K562 (cell line): ENCODE measurements at regions not wholly inside any gene's neighbourhood (a gene's known extent, or its start where the extent isn't known, plus 50 kb on each side); places are given as distances from the start of the nearest gene placed in this dataset.
A peak's percentile ranks its signal among the peaks of the same experiment; 100 is the strongest.

ENCODE experiments used
- ATAC-seq: fragments of 200-7000 bp; cut with Tn5 transposase; 3 replicates; pipeline ENCODE4 v1.9.1; 2020; ENCODE audit warnings: moderate library complexity
- BruUV-seq: library from RNA; stranded (reverse); fragments of 400-500 nt; replicated peaks from 2 replicates; lab custom pipeline; 2021; lab: Mats Ljungman, UMichigan
- CTCF ChIA-PET: fragments of 300-600 bp; formaldehyde crosslinking; extraction: SDS; loops from one replicate; lab custom pipeline; 2021; ENCODE audit warnings: low intra/inter-chr PET ratio; lab: Yijun Ruan, JAX
- POLR2A ChIA-PET: fragments of 300-600, 350-650 bp; sonication (Branson Sonifier 250); formaldehyde crosslinking; extraction: SDS; loops from one replicate; lab custom pipeline; 2021; ENCODE audit warnings: antibody characterized with exemption, inconsistent platforms; lab: Yijun Ruan, JAX
- DNase-seq, 4 experiments: peaks; one replicate each; pipeline versions ENCODE4 v3.0.0 to v3.0.0-alpha.2; 2011 to 2018; ENCODE audit warnings: low spot score in 3 of 4, mixed read lengths in 3 of 4; ENCODE audit errors: extremely low read depth in 1 of 4
- FAIRE-seq: peaks from 2 replicates; lab custom pipeline; 2011; peaks lifted over from hg19 to GRCh38; lab: Jason Lieb, UNC
- H2AFZ ChIP-seq: 2 replicates; pipeline ENCODE4 v1.6.0; 2011; ENCODE audit warnings: low read depth, low read length, control low read depth, inconsistent platforms
- H3K27ac ChIP-seq: fragments of 200-600 bp; 3 replicates; pipeline ENCODE4 v1.8.0; 2011; ENCODE audit warnings: low read depth, mild to moderate bottlenecking, control low read depth, inconsistent platforms, low read length, moderate library complexity, mixed read lengths; ENCODE audit errors: extremely low read depth
- H3K27me3 ChIP-seq, 2 experiments: fragments of 300-600 bp in 1 of 2; 2 replicates in 1 of 2; 3 replicates in 1 of 2; pipeline versions ENCODE4 v1.6.0 to v1.8.0; 2011; ENCODE audit warnings: inconsistent platforms in 2 of 2, low read length in 2 of 2, mild to moderate bottlenecking in 1 of 2, mixed read lengths in 1 of 2, moderate library complexity in 1 of 2; ENCODE audit not compliant: control insufficient read depth in 2 of 2, insufficient read depth in 2 of 2
- H3K36me3 ChIP-seq: fragments of 300-600 bp; 3 replicates; pipeline ENCODE4 v1.8.0; 2011; ENCODE audit warnings: mild to moderate bottlenecking, low read length, inconsistent platforms; ENCODE audit not compliant: control insufficient read depth, insufficient read depth
- H3K4me1 ChIP-seq, 2 experiments: fragments of 200-600 bp in 1 of 2; replicated peaks in 1 of 2; 2 replicates in 1 of 2; 3 replicates in 1 of 2; pipeline versions ENCODE4 v1.5.1 to v1.8.0; 2011; ENCODE audit warnings: inconsistent platforms in 2 of 2, low read length in 2 of 2, mild to moderate bottlenecking in 1 of 2, mixed read lengths in 1 of 2, moderate library complexity in 1 of 2; ENCODE audit not compliant: control insufficient read depth in 2 of 2, insufficient read depth in 2 of 2
- H3K4me2 ChIP-seq: 2 replicates; pipeline ENCODE4 v1.6.1; 2011; ENCODE audit warnings: low read length, control low read depth, inconsistent platforms, mixed read lengths; ENCODE audit not compliant: insufficient read depth
- H3K4me3 ChIP-seq: fragments of 200-600 bp; sonication (generic), shearing (Covaris generic); 2 replicates; pipeline ENCODE4 v1.5.1; 2016; ENCODE audit warnings: control low read depth, inconsistent platforms
- H3K79me2 ChIP-seq: fragments of 200-600 bp; 3 replicates; pipeline ENCODE4 v1.8.0; 2011; ENCODE audit warnings: low read length, inconsistent platforms; ENCODE audit not compliant: control insufficient read depth, insufficient read depth
- H3K9ac ChIP-seq, 2 experiments: 2 replicates each; pipeline versions ENCODE4 v1.6.0 to v1.6.1; 2011; ENCODE audit warnings: low read depth in 2 of 2, low read length in 2 of 2, control low read depth in 1 of 2, inconsistent platforms in 1 of 2, mild to moderate bottlenecking in 1 of 2, mixed read lengths in 1 of 2; ENCODE audit not compliant: insufficient read depth in 1 of 2
- H3K9me1 ChIP-seq: one replicate; pipeline ENCODE4 v1.6.0; 2011; ENCODE audit warnings: inconsistent platforms, mild to moderate bottlenecking, low read length, moderate library complexity; ENCODE audit not compliant: control insufficient read depth, insufficient read depth
- H3K9me3 ChIP-seq: replicated peaks from 2 replicates; pipeline ENCODE4 v1.5.1; 2011; ENCODE audit warnings: low read depth, low read length, inconsistent platforms; ENCODE audit not compliant: control insufficient read depth, insufficient read depth
- H4K20me1 ChIP-seq: replicated peaks from 2 replicates; pipeline ENCODE4 v1.6.1; 2011; ENCODE audit warnings: low read length, inconsistent platforms, mixed read lengths; ENCODE audit not compliant: control insufficient read depth, insufficient read depth
- AFF1 ChIP-seq, 2 experiments: fragments of 450-650 bp; IDR thresholded peaks; 2 replicates each; pipeline ENCODE4 v1.6.1; 2018; ENCODE audit warnings: mild to moderate bottlenecking in 2 of 2, low read depth in 1 of 2; ENCODE audit not compliant: partially characterized antibody in 2 of 2
- ARID3B ChIP-seq: fragments of 250-450 bp; sonication (Bioruptor Pico); IDR thresholded peaks from 2 replicates; pipeline ENCODE4 v1.4.0; 2020; ENCODE audit warnings: borderline replicate concordance
- GABPB1 ChIP-seq: sonication (generic); formaldehyde crosslinking; IDR thresholded peaks from 2 replicates; pipeline ENCODE4 v1.8.0; 2022; ENCODE audit warnings: mild to moderate bottlenecking, missing genetic modification reagents
- GATAD2A ChIP-seq: fragments of 450-650 bp; IDR thresholded peaks from 2 replicates; pipeline ENCODE4 v1.6.1; 2017
- NUFIP1 ChIP-seq: fragments of 450-650 bp; IDR thresholded peaks from 2 replicates; pipeline ENCODE4 v1.6.1; 2018; ENCODE audit not compliant: partially characterized antibody
- PBX2 ChIP-seq, 2 experiments: IDR thresholded peaks in 1 of 2; conservative IDR thresholded peaks in 1 of 2; 2 replicates each; pipeline ENCODE4 v1.6.1; 2016; ENCODE audit warnings: low read depth in 2 of 2, mild to moderate bottlenecking in 1 of 2, missing compliant biosample characterization in 1 of 2, missing genetic modification characterization in 1 of 2, moderate library complexity in 1 of 2
- PRMT5 ChIP-seq: sonication (generic); formaldehyde crosslinking; IDR thresholded peaks from 2 replicates; pipeline ENCODE4 v1.5.0; 2020; ENCODE audit warnings: missing genetic modification reagents
- PRPF4 ChIP-seq: fragments of 200-400 bp; formaldehyde crosslinking; IDR thresholded peaks from one replicate; pipeline ENCODE4 v1.6.1; 2017; ENCODE audit warnings: low read length, low read depth, mild to moderate bottlenecking; ENCODE audit not compliant: insufficient read depth, poor library complexity, severe bottlenecking
- RBM14 ChIP-seq: fragments of 200-400 bp; formaldehyde crosslinking; IDR thresholded peaks from 2 replicates; pipeline ENCODE4 v1.6.1; 2018; ENCODE audit warnings: low read depth, mild to moderate bottlenecking, low read length, moderate library complexity, borderline replicate concordance; ENCODE audit not compliant: insufficient read depth
- ZNF347 ChIP-seq: fragments of 450-650 bp; formaldehyde crosslinking; IDR thresholded peaks from 2 replicates; pipeline ENCODE4 v1.4.0; 2020; ENCODE audit warnings: low read depth, mild to moderate bottlenecking, moderate library complexity
- WGBS: fragments of 100-300 bp; shearing (Covaris generic); methylation state at CpG from one replicate; pipeline ENCODE4 v1.1.6; 2016; ENCODE audit warnings: low coverage, mixed read lengths; ENCODE audit not compliant: insufficient coverage; ENCODE audit errors: missing lambda C conversion rate; 5-methylcytosine and 5-hydroxymethylcytosine counted together
- in situ Hi-C: fragments of 300-500 bp; cut with MboI; formaldehyde crosslinking; loops from 4 replicates; pipeline ENCODE4 v1.15.0; 2018; ENCODE audit warnings: inconsistent platforms, mixed read lengths
- intact Hi-C: fragments of 100-400 bp; cut with micrococcal nuclease; formaldehyde crosslinking; loops from 2 replicates; pipeline ENCODE4 v1.14.2; 2022

GRCh38 chr5:54718656-54719055, 201.1 kb downstream of the SNX18 start (continued):
- no peak for TF ChIP-seq PBX2 (CRISPR knock-in tag; IDR thresholded peaks at IDR 0.05; ENCODE audit: low read depth)
- 0 out of 2 replicates have a peak, but pooled peaks have one; percentile 37 for TF ChIP-seq PBX2 (tag; conservative IDR thresholded peaks at IDR 0.05; ENCODE audit: low read depth)
- TF ChIP-seq, all 486 proteins: peak for 4

- Histone ChIP-seq H3K79me2 (no peaks in the 10 kb centered on the region), H3K27ac (no peak overlapping the region), H3K4me1 (peaks cover 5 to 13% of the 10 kb centered on the region in 2 experiments; a peak in 2 of 5 replicates), H3K9me1 (no peaks in the 10 kb centered on the region), H4K20me1 (no peaks in the 10 kb centered on the region), H3K4me3 (no peak overlapping the region), H2AFZ (no peak overlapping the region), H3K9me3 (no peaks in the 10 kb centered on the region), H3K36me3 (no peaks in the 10 kb centered on the region), H3K27me3 (no peaks in the 10 kb centered on the region), H3K4me2 (no peak overlapping the region), H3K9ac (no peak overlapping the region)
- CTCF ChIA-PET, result interaction anchor here (0.6 kb wide), 1 partner anchor 25 kb away, joined by 3 read pairs; no protein-coding TSS in a partner anchor
- peak; percentile 11 for FAIRE-seq
- DNase-seq, result no peak
- no peak for ATAC-seq
- WGBS, result 76% methylated on average over 5 of the region's 5 CpGs
- no TSS peak for BruUV-seq
- intact Hi-C loops, result no loop called here
- in situ Hi-C loops, result no loop called here
- POLR2A ChIA-PET, result interaction anchor here (1.0 kb wide), 2 partner anchors 9 to 10 kb away, joined by 4 read pairs; no protein-coding TSS in a partner anchor
- TF ChIP-seq ZNF347 (no peak), AFF1 (IDR thresholded peaks at IDR 0.05; ENCODE audit: low read depth in 1 of 2, partially characterized antibody in 2 of 2) (no peak), GATAD2A (no peak), ARID3B (CRISPR knock-in tag) (no peak), PRPF4 (no peak), PRMT5 (no peak), NUFIP1 (no peak), RBM14 (no peak), GABPB1 (no peak)
These were observed 200.3 kb downstream of the SNX18 start for GRCh38 chr5:54717870-54718269.
